A549 (cell line): ENCODE measurements at regions not wholly inside any gene's neighbourhood (a gene's known extent, or its start where the extent isn't known, plus 50 kb on each side); places are given as distances from the start of the nearest gene placed in this dataset.
A peak's percentile ranks its signal among the peaks of the same experiment; 100 is the strongest.

Experiments
- ATAC-seq, 2 experiments: fragments of 200-7000 bp in 1 of 2; fragments of >200 bp in 1 of 2; cut with Nextera tagmentation in 1 of 2; cut with Tn5 transposase in 1 of 2; 3 replicates each; pipeline versions ENCODE4 v1.8.0 to v1.9.1; 2018 to 2020; ENCODE audit warnings: mild to moderate bottlenecking in 1 of 2, moderate library complexity in 1 of 2
- CTCF ChIA-PET: fragments of 300-600 bp; sonication (Branson Sonifier 250); formaldehyde crosslinking; extraction: SDS; loops from one replicate; lab custom pipeline; 2021; ENCODE audit warnings: antibody characterized with exemption, inconsistent platforms; lab: Yijun Ruan, JAX
- POLR2A ChIA-PET: fragments of 350-600 bp; formaldehyde crosslinking; extraction: SDS; loops from one replicate; lab custom pipeline; 2021; ENCODE audit warnings: antibody characterized with exemption, inconsistent platforms; lab: Yijun Ruan, JAX
- DNase-seq, 2 experiments: peaks; one replicate each; pipeline versions ENCODE4 v3.0.0 to v3.0.0-alpha.2; 2011 to 2016; ENCODE audit warnings: low read depth in 1 of 2, low spot score in 1 of 2
- FAIRE-seq: peaks from 2 replicates; lab custom pipeline; 2011; peaks lifted over from hg19 to GRCh38; lab: Jason Lieb, UNC
- H3K27ac ChIP-seq, 2 experiments: fragments of >200 bp; sonication (Bioruptor Twin); formaldehyde crosslinking; 3 replicates each; pipeline ENCODE4 v1.5.1; 2016 to 2017
- H3K4me1 ChIP-seq: fragments of >200 bp; sonication (Bioruptor Twin); formaldehyde crosslinking; 3 replicates; pipeline ENCODE4 v1.6.1; 2016
- H3K4me2 ChIP-seq: fragments of >200 bp; sonication (Bioruptor Twin); formaldehyde crosslinking; 3 replicates; pipeline ENCODE4 v1.6.1; 2016
- H3K4me3 ChIP-seq: fragments of >200 bp; sonication (Bioruptor Twin); formaldehyde crosslinking; 3 replicates; pipeline ENCODE4 v1.5.1; 2016
- H3K9me3 ChIP-seq: fragments of >200 bp; sonication (Bioruptor Twin); formaldehyde crosslinking; 3 replicates; pipeline ENCODE4 v1.6.1; 2016
- ATOH8 ChIP-seq: fragments of 250-450 bp; sonication (Bioruptor Pico); IDR thresholded peaks from 2 replicates; pipeline ENCODE4 v1.5.0; 2020; ENCODE audit warnings: low read depth, mild to moderate bottlenecking, moderate library complexity
- BCL3 ChIP-seq: fragments of >200 bp; sonication (Bioruptor Twin); formaldehyde crosslinking; IDR thresholded peaks from 3 replicates; pipeline ENCODE4 v1.6.1; 2016
- BHLHE40 ChIP-seq: IDR thresholded peaks from 2 replicates; pipeline ENCODE4 v1.6.1; 2012; ENCODE audit warnings: low read depth, low read length, inconsistent platforms
- CTCF ChIP-seq: fragments of >200 bp; sonication (Bioruptor Twin); formaldehyde crosslinking; IDR thresholded peaks from 3 replicates; pipeline ENCODE4 v1.5.1; 2016
- EHF ChIP-seq: fragments of 250-450 bp; sonication (Bioruptor Pico); IDR thresholded peaks from 2 replicates; pipeline ENCODE4 v1.5.0; 2020; ENCODE audit warnings: mild to moderate bottlenecking
- EP300 ChIP-seq, 2 experiments: fragments of >200 bp; sonication (Bioruptor Twin); formaldehyde crosslinking; IDR thresholded peaks; 2 replicates in 1 of 2; 3 replicates in 1 of 2; pipeline ENCODE4 v1.6.1; 2016 to 2017
- HDAC2 ChIP-seq: fragments of 200-600 bp; sonication (generic); IDR thresholded peaks from 2 replicates; pipeline ENCODE4 v1.6.1; 2016
- JUN ChIP-seq, 2 experiments: fragments of >200 bp; sonication (Bioruptor Twin); formaldehyde crosslinking; IDR thresholded peaks; 2 replicates in 1 of 2; 3 replicates in 1 of 2; pipeline ENCODE4 v1.6.1; 2016 to 2017
- KDM5A ChIP-seq: fragments of 200-600 bp; sonication (generic); IDR thresholded peaks from 2 replicates; pipeline ENCODE4 v1.6.1; 2016; ENCODE audit warnings: antibody characterized with exemption, mild to moderate bottlenecking
- MAFK ChIP-seq: fragments of 450-650 bp; IDR thresholded peaks from 2 replicates; pipeline ENCODE4 v1.6.1; 2014; ENCODE audit not compliant: partially characterized antibody
- MYC ChIP-seq: IDR thresholded peaks from 2 replicates; pipeline ENCODE4 v1.6.1; 2012; ENCODE audit warnings: mild to moderate bottlenecking, inconsistent platforms, low read length, improper control_type of control experiment, borderline replicate concordance
- NFE2L2 ChIP-seq: fragments of 150-350 bp; conservative IDR thresholded peaks from 2 replicates; pipeline ENCODE4 v1.6.1; 2014; ENCODE audit warnings: low read length
- SMC3 ChIP-seq: fragments of >200 bp; sonication (Bioruptor Twin); formaldehyde crosslinking; IDR thresholded peaks from 3 replicates; pipeline ENCODE4 v1.6.1; 2018; ENCODE audit warnings: inconsistent platforms
- USF2 ChIP-seq: fragments of 450-650 bp; IDR thresholded peaks from 2 replicates; pipeline ENCODE4 v1.6.1; 2014; ENCODE audit warnings: antibody characterized with exemption
- ZC3H11A ChIP-seq: fragments of 450-650 bp; IDR thresholded peaks from 2 replicates; pipeline ENCODE4 v1.6.1; 2014; ENCODE audit warnings: antibody characterized with exemption, mild to moderate bottlenecking
- WGBS: methylation state at CpG from one replicate; pipeline ENCODE4 v1.1.6; 2017; ENCODE audit errors: missing lambda C conversion rate; 5-methylcytosine and 5-hydroxymethylcytosine counted together

- TF ChIP-seq CTCF (no peak), EP300 (IDR thresholded peaks at IDR 0.05) (no peak), BCL3 (no peak), HDAC2 (no peak), ZC3H11A (no peak), USF2 (no peak), KDM5A (no peak)
Measured at GRCh38 chr4:151991001-151991883, 230.4 kb upstream of the GATB start (continued).

- peak; percentile 2 to 8 for DNase-seq
- no peak overlapping the region for H3K27ac ChIP-seq
- POLR2A ChIA-PET, result no interaction called here
- TF ChIP-seq MAFK (peak; percentile 11), ATOH8 (CRISPR knock-in tag) (no peak), SMC3 (no peak), BHLHE40 (no peak)
- TF ChIP-seq, all 56 proteins: peak for 1
- Histone ChIP-seq H3K9me3 (no peaks in the 10 kb centered on the region), H3K4me3 (no peak overlapping the region), H3K4me2 (no peak overlapping the region), H3K4me1 (no peaks in the 10 kb centered on the region)
- CTCF ChIA-PET, result interaction anchor here (1.1 kb wide), 1 partner anchor 10 kb away, joined by 3 read pairs; no protein-coding TSS in a partner anchor
- 25% methylated on average over 4 of the region's 4 CpGs for WGBS
- FAIRE-seq (no peak), ATAC-seq (0 out of 6 replicates have a peak, but pooled peaks of 1 of the 2 experiments have one; percentile 39)
Measured at GRCh38 chr4:151990201-151990600, 229.4 kb upstream of the GATB start.

- 65% methylated on average over 2 of the region's 2 CpGs for WGBS
- Histone ChIP-seq H3K4me1 (no peaks in the 10 kb centered on the region), H3K27ac (no peak overlapping the region), H3K4me2 (no peak overlapping the region), H3K4me3 (no peak overlapping the region), H3K9me3 (no peaks in the 10 kb centered on the region)
- DNase-seq, result no peak
- no peak for ATAC-seq
- FAIRE-seq, result no peak
- TF ChIP-seq EP300 (IDR thresholded peaks at IDR 0.05), result no peak
- no peak for TF ChIP-seq EHF
- TF ChIP-seq MYC, result no peak
- no peak for TF ChIP-seq JUN (IDR thresholded peaks at IDR 0.05)
- no peak for TF ChIP-seq USF2
- ChIA-PET CTCF (no interaction called here), POLR2A (no interaction called here)
Measured at GRCh38 chr4:151988591-151988990, 227.8 kb upstream of the GATB start.

GRCh38 chr4:151987606-151988005 is 226.8 kb upstream of the GATB start:
- H3K4me3 ChIP-seq, result no peak overlapping the region
- DNase-seq, result peak in 1 of 2 experiments; percentile 2
- H3K27ac ChIP-seq, result no peak overlapping the region
- no peak overlapping the region for H3K4me2 ChIP-seq
- no peaks in the 10 kb centered on the region for H3K4me1 ChIP-seq
- FAIRE-seq, result no peak
- ATAC-seq, result no peak
- TF ChIP-seq MAFK (peak; percentile 66), ZC3H11A (no peak), NFE2L2 (peak; percentile 56)
- ChIA-PET CTCF (no interaction called here), POLR2A (no interaction called here)
- WGBS, result 64% methylated on average over 4 of the region's 4 CpGs
- no peaks in the 10 kb centered on the region for H3K9me3 ChIP-seq
